ENCODE measurements at regions not wholly inside any gene's neighbourhood (a gene's known extent, or its start where the extent isn't known, plus 50 kb on each side); places are given as distances from the start of the nearest gene placed in this dataset.

DNA sequence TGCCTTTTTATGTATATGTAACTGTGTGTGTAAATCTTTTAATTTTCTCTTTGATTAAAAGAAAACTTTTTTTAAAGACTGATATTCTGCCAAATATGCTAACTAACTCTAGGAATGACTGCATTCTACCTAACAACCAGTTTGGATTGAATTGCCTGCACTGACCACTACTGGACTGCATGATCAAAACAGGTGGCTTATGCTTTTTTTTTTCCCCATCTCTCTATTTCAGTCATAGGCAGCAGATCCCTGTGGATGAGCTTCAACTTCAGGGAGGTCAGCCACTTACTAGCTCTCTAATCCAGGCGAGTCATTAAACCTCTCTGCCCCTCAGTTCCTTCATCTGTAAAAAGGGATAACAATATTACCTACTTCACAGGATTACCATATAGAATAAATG, 138.6 kb upstream of the SERTAD2 start:
- TF ChIP-seq, protein P1, sequence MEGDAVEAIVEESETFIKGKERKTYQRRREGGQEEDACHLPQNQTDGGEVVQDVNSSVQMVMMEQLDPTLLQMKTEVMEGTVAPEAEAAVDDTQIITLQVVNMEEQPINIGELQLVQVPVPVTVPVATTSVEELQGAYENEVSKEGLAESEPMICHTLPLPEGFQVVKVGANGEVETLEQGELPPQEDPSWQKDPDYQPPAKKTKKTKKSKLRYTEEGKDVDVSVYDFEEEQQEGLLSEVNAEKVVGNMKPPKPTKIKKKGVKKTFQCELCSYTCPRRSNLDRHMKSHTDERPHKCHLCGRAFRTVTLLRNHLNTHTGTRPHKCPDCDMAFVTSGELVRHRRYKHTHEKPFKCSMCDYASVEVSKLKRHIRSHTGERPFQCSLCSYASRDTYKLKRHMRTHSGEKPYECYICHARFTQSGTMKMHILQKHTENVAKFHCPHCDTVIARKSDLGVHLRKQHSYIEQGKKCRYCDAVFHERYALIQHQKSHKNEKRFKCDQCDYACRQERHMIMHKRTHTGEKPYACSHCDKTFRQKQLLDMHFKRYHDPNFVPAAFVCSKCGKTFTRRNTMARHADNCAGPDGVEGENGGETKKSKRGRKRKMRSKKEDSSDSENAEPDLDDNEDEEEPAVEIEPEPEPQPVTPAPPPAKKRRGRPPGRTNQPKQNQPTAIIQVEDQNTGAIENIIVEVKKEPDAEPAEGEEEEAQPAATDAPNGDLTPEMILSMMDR (conservative IDR thresholded peaks at IDR 0.05; ENCODE audit: low read depth, low read length): no peak
- no peak for TF ChIP-seq EZH2 (IDR thresholded peaks at IDR 0.05; ENCODE audit: borderline replicate concordance, low read depth, low read length, poor library complexity, severe bottlenecking)

All from A673 (cell line).